CD14-positive monocyte (primary cell): ENCODE measurements at regions not wholly inside any gene's neighbourhood (a gene's known extent, or its start where the extent isn't known, plus 50 kb on each side); places are given as distances from the start of the nearest gene placed in this dataset.

Source experiments
- DNase-seq, 3 donors: peaks; one replicate each; pipeline ENCODE4 v3.0.0-alpha.2; 2011 to 2022
- H2AFZ ChIP-seq: 2 replicates; pipeline ENCODE4 v1.6.0; 2012; ENCODE audit warnings: mild to moderate bottlenecking, low read depth, low read length, inconsistent platforms; ENCODE audit not compliant: insufficient read depth, poor library complexity, severe bottlenecking
- H3K27ac ChIP-seq, 2 donors: 1 replicate in 1 of 2; 2 replicates in 1 of 2; pipeline ENCODE4 v1.5.1; 2012 to 2013; ENCODE audit warnings: low read length in 2 of 2, control low read depth in 1 of 2, inconsistent platforms in 1 of 2, low read depth in 1 of 2, mild to moderate bottlenecking in 1 of 2
- H3K27me3 ChIP-seq, 2 donors: one replicate each; pipeline versions ENCODE4 v1.6.0 to v1.6.1; 2011 to 2013; ENCODE audit warnings: low read length in 2 of 2; ENCODE audit not compliant: control insufficient read depth in 2 of 2, insufficient read depth in 2 of 2
- H3K36me3 ChIP-seq, 2 donors: replicated peaks in 1 of 2; 1 replicate in 1 of 2; 2 replicates in 1 of 2; pipeline versions ENCODE4 v1.5.1 to v1.6.1; 2012 to 2013; ENCODE audit warnings: low read length in 2 of 2, control low read depth in 1 of 2, inconsistent platforms in 1 of 2, mild to moderate bottlenecking in 1 of 2; ENCODE audit not compliant: insufficient read depth in 2 of 2, control insufficient read depth in 1 of 2
- H3K4me1 ChIP-seq, 2 donors: 1 replicate in 1 of 2; 2 replicates in 1 of 2; pipeline versions ENCODE4 v1.5.1 to v1.6.1; 2012 to 2013; ENCODE audit warnings: low read length in 2 of 2, control low read depth in 1 of 2, inconsistent platforms in 1 of 2, mild to moderate bottlenecking in 1 of 2, moderate library complexity in 1 of 2; ENCODE audit not compliant: insufficient read depth in 2 of 2, control insufficient read depth in 1 of 2
- H3K4me2 ChIP-seq: replicated peaks from 2 replicates; pipeline ENCODE3; 2012; ENCODE audit warnings: low read length, moderate library complexity, mild to moderate bottlenecking; ENCODE audit not compliant: poor library complexity, severe bottlenecking; ENCODE audit errors: extremely low read depth
- H3K4me3 ChIP-seq, 3 experiments: fragments of 200-600 bp in 1 of 3; sonication (generic) in 1 of 3; replicated peaks in 1 of 3; 1 replicate in 2 of 3; 2 replicates in 1 of 3; pipeline ENCODE4 v1.5.1; 2011 to 2013; ENCODE audit warnings: low read length in 3 of 3, mild to moderate bottlenecking in 3 of 3, control low read depth in 2 of 3, low read depth in 2 of 3, inconsistent platforms in 1 of 3, moderate library complexity in 1 of 3
- H3K79me2 ChIP-seq: 2 replicates; pipeline ENCODE4 v1.6.0; 2012; ENCODE audit warnings: mild to moderate bottlenecking, control low read depth, inconsistent platforms, low read length, moderate library complexity; ENCODE audit not compliant: insufficient read depth
- H3K9ac ChIP-seq: 2 replicates; pipeline ENCODE4 v1.6.0; 2017; ENCODE audit warnings: low read length, mild to moderate bottlenecking; ENCODE audit not compliant: insufficient read depth, poor library complexity, severe bottlenecking
- H3K9me3 ChIP-seq, 2 donors: replicated peaks in 1 of 2; 1 replicate in 1 of 2; 2 replicates in 1 of 2; pipeline versions ENCODE4 v1.5.1 to v1.6.1; 2012 to 2013; ENCODE audit warnings: low read length in 2 of 2, control low read depth in 1 of 2; ENCODE audit not compliant: control insufficient read depth in 1 of 2, insufficient read depth in 1 of 2
- H4K20me1 ChIP-seq: 2 replicates; pipeline ENCODE4 v1.6.0; 2012; ENCODE audit warnings: mild to moderate bottlenecking, low read length, control low read depth, moderate library complexity; ENCODE audit not compliant: insufficient read depth
- H3K27ac Mint-ChIP-seq, 7 donors: one replicate each; pipeline ENCODE4 v1.8.0; 2020; ENCODE audit warnings: mild to moderate bottlenecking in 7 of 7, mixed read lengths in 7 of 7, moderate library complexity in 6 of 7, inconsistent platforms in 2 of 7
- H3K27me3 Mint-ChIP-seq, 3 donors: one replicate each; pipeline ENCODE4 v1.8.0; 2021 to 2022; ENCODE audit warnings: low read depth in 3 of 3, mild to moderate bottlenecking in 3 of 3, mixed read lengths in 3 of 3, moderate library complexity in 3 of 3, inconsistent platforms in 1 of 3
- H3K36me3 Mint-ChIP-seq, 2 donors: one replicate each; pipeline ENCODE4 v1.8.0; 2020; ENCODE audit warnings: mixed read lengths in 2 of 2, inconsistent platforms in 1 of 2, mild to moderate bottlenecking in 1 of 2
- H3K4me1 Mint-ChIP-seq: one replicate; pipeline ENCODE4 v1.8.0; 2020; ENCODE audit warnings: mild to moderate bottlenecking, mixed read lengths
- H3K4me3 Mint-ChIP-seq, 2 donors: one replicate each; pipeline ENCODE4 v1.8.0; 2020; ENCODE audit warnings: mild to moderate bottlenecking in 2 of 2, mixed read lengths in 2 of 2, moderate library complexity in 1 of 2
- H3K9me3 Mint-ChIP-seq, 7 donors: one replicate each; pipeline ENCODE4 v1.8.0; 2020 to 2022; ENCODE audit warnings: mixed read lengths in 7 of 7, mild to moderate bottlenecking in 6 of 7, moderate library complexity in 6 of 7, inconsistent platforms in 2 of 7
- CTCF ChIP-seq: fragments of 200-600 bp; IDR thresholded peaks from one replicate; pipeline ENCODE4 v1.8.0; 2022; ENCODE audit warnings: antibody characterized with exemption, mild to moderate bottlenecking
- WGBS: methylation state at CpG from one replicate; pipeline ENCODE4 v1.1.5; 2013; ENCODE audit warnings: missing lambda C conversion rate; ENCODE audit not compliant: insufficient coverage; 5-methylcytosine and 5-hydroxymethylcytosine counted together
- intact Hi-C, 2 donors: fragments of 100-400 bp; cut with micrococcal nuclease; formaldehyde crosslinking; loops; one replicate each; pipeline versions ENCODE4 v1.15.0 to v1.15.1; 2023

GRCh38 chr15:27670486-27671209, 428.5 kb downstream of the OCA2 start:
- Histone ChIP-seq H3K27ac (no peak overlapping the region), H3K79me2 (no peaks in the 10 kb centered on the region), H3K4me1 (no peaks in the 10 kb centered on the region), H3K9ac (no peak overlapping the region), H3K4me2 (no peak overlapping the region), H3K27me3 (no peaks in the 10 kb centered on the region), H3K4me3 (no peak overlapping the region), H3K9me3 (peaks cover 36 to 45% of the 10 kb centered on the region in 2 donors), H2AFZ (no peak overlapping the region), H3K36me3 (no peaks in the 10 kb centered on the region), H4K20me1 (no peaks in the 10 kb centered on the region)
- H3K9me3 Mint-ChIP-seq = peaks cover 9 to 34% (median 20%) of the 10 kb centered on the region in 7 donors
- TF ChIP-seq CTCF = no peak
- DNase-seq = no peak
- WGBS = 86% methylated on average over 4 of the region's 11 CpGs
- H3K27ac Mint-ChIP-seq = no peak overlapping the region
- no peaks in the 10 kb centered on the region for H3K36me3 Mint-ChIP-seq
- no peaks in the 10 kb centered on the region for H3K4me1 Mint-ChIP-seq
- H3K4me3 Mint-ChIP-seq = no peak overlapping the region
- intact Hi-C loops = no loop called here
- peaks cover 0 to 2% (median 0%) of the 10 kb centered on the region in 3 donors for H3K27me3 Mint-ChIP-seq

DNA sequence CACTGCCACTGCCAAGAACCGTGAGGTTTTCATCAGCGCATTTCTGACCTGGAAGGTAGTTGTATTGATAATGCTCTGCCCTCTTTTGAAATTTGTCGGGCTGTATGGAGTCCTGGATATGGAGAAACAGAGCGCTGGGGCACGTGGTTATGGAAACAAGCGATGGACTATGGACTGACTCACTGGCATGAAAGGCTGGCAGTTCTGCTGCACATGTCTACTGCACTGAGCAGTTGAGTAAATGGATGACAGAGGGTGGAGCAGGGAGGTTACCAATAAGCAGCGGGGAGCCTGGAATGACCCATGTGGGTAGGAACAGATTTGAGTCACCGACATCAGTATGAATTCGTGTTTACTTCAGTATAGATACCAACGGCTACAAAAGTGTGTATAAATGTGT, 429.5 kb downstream of the OCA2 start:
- no peaks in the 10 kb centered on the region for H3K4me1 ChIP-seq
- no peaks in the 10 kb centered on the region for H3K36me3 ChIP-seq
- H2AFZ ChIP-seq = no peak overlapping the region
- Mint-ChIP-seq H3K9me3 (peaks cover 9 to 34% (median 22%) of the 10 kb centered on the region in 7 donors), H3K4me1 (no peaks in the 10 kb centered on the region), H3K4me3 (no peak overlapping the region), H3K27ac (no peak overlapping the region), H3K27me3 (peaks cover 0 to 2% (median 0%) of the 10 kb centered on the region in 3 donors), H3K36me3 (no peaks in the 10 kb centered on the region)
- H3K27me3 ChIP-seq = no peaks in the 10 kb centered on the region
- H3K9ac ChIP-seq = no peak overlapping the region
- no peaks in the 10 kb centered on the region for H3K79me2 ChIP-seq
- intact Hi-C loops = no loop called here
- no peak for DNase-seq
- H3K4me3 ChIP-seq = no peak overlapping the region
- H3K27ac ChIP-seq = no peak overlapping the region
- no peaks in the 10 kb centered on the region for H4K20me1 ChIP-seq
- WGBS = 89% methylated on average over 9 of the region's 10 CpGs
- peaks cover 36 to 42% of the 10 kb centered on the region in 2 donors for H3K9me3 ChIP-seq
- TF ChIP-seq CTCF = no peak
- H3K4me2 ChIP-seq = no peak overlapping the region
